Upper lobe of right lung (tissue), 1 donor: ENCODE measurements at regions not wholly inside any gene's neighbourhood (a gene's known extent, or its start where the extent isn't known, plus 50 kb on each side); places are given as distances from the start of the nearest gene placed in this dataset.
"Not testable (repeated sequence)": the region's sequence is repeated elsewhere in the genome, so short reads cannot be mapped to it uniquely, and the experiment has no call there.

ENCODE experiments used
- ATAC-seq: fragments of 200-7000 bp; cut with Tn5 transposase; one replicate; pipeline ENCODE4 v1.9.1; 2020; ENCODE audit warnings: mild to moderate bottlenecking, moderate library complexity
- DNase-seq: peaks from one replicate; pipeline ENCODE4 v3.0.0-alpha.2; 2020
- H3K27ac ChIP-seq: fragments of 200-600 bp; one replicate; pipeline ENCODE4 v1.8.0; 2022
- H3K27me3 ChIP-seq: fragments of 200-600 bp; one replicate; pipeline ENCODE4 v1.8.0; 2022; ENCODE audit warnings: mild to moderate bottlenecking
- H3K36me3 ChIP-seq: fragments of 200-600 bp; one replicate; pipeline ENCODE4 v1.8.0; 2022
- H3K4me1 ChIP-seq: fragments of 200-600 bp; one replicate; pipeline ENCODE4 v1.8.0; 2022
- H3K4me3 ChIP-seq: fragments of 200-600 bp; one replicate; pipeline ENCODE4 v1.8.0; 2022; ENCODE audit warnings: mild to moderate bottlenecking
- H3K9me3 ChIP-seq: fragments of 200-600 bp; one replicate; pipeline ENCODE4 v1.8.0; 2022
- intact Hi-C: fragments of 100-400 bp; cut with DNase I; formaldehyde crosslinking; loops from one replicate; pipeline ENCODE4 v1.11.0; 2022
- TF ChIP-seq, protein P1 (sequence below): fragments of 200-600 bp; IDR thresholded peaks from one replicate; pipeline ENCODE4 v1.8.0; 2022; ENCODE audit warnings: antibody characterized with exemption
- donor health status: DM: no; HTN: yes; CAD: no; lungs with severe emphysema.

DNA sequence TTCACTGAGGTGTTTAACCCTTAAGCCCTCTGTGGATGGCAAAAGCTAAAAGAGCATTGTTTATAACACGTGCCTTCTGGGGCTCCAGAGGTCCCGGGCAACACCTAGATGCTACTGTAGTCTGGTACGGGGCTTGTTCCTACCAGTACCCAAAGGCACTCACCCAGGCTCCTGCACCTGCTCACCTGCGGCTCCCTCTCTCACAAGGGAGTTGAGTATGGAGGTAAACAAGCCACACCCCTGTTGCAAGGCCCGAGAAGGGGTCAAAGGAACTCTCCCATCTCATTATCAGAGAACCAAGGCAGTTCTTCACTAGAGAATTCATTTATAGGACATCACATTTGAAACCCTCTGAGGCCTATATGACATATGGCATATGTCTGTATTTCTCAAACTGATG is 53.4 kb upstream of the IL6ST start:
- H3K4me3 ChIP-seq = no peak overlapping the region
- no peak overlapping the region for H3K27ac ChIP-seq
- no peaks in the 10 kb centered on the region for H3K9me3 ChIP-seq
- TF ChIP-seq, protein P1, sequence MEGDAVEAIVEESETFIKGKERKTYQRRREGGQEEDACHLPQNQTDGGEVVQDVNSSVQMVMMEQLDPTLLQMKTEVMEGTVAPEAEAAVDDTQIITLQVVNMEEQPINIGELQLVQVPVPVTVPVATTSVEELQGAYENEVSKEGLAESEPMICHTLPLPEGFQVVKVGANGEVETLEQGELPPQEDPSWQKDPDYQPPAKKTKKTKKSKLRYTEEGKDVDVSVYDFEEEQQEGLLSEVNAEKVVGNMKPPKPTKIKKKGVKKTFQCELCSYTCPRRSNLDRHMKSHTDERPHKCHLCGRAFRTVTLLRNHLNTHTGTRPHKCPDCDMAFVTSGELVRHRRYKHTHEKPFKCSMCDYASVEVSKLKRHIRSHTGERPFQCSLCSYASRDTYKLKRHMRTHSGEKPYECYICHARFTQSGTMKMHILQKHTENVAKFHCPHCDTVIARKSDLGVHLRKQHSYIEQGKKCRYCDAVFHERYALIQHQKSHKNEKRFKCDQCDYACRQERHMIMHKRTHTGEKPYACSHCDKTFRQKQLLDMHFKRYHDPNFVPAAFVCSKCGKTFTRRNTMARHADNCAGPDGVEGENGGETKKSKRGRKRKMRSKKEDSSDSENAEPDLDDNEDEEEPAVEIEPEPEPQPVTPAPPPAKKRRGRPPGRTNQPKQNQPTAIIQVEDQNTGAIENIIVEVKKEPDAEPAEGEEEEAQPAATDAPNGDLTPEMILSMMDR = no peak
- DNase-seq = no peak
- H3K36me3 ChIP-seq = no peaks in the 10 kb centered on the region
- H3K27me3 ChIP-seq = no peaks in the 10 kb centered on the region
- peaks cover 23% of the 10 kb centered on the region for H3K4me1 ChIP-seq
- intact Hi-C loops = no loop called here
- ATAC-seq = peak; percentile 83

- Histone ChIP-seq H3K36me3 (no peaks in the 10 kb centered on the region), H3K4me1 (peaks cover 23% of the 10 kb centered on the region), H3K9me3 (no peaks in the 10 kb centered on the region), H3K4me3 (no peak overlapping the region), H3K27me3 (no peaks in the 10 kb centered on the region), H3K27ac (no peak overlapping the region)
- intact Hi-C loops = no loop called here
- TF ChIP-seq, protein P1 = no peak
- ATAC-seq (no peak), DNase-seq (no peak)
Measured at GRCh38 chr5:56047448-56047847, 52.7 kb upstream of the IL6ST start.

DNA sequence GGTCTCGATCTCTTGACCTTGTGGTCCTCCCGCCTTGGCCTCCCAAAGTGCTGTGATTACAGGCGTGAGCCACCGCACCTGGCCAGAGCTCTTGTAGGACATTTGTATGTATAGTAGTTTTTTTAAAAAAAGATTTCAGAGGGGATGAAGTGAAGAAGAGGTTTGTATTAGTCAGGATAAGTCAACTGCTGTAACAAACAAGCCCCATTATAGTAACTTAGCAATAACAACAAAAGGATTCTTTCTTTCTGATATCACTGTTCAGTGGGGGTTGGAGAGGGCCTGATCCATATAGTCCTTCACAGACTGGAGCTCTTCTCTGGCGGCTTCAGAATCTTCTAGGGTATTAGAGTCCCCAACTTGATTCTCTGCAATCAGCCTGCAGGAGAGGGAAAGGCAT is 50.7 kb upstream of the IL6ST start:
- ATAC-seq (no peak), DNase-seq (no peak)
- Histone ChIP-seq H3K9me3 (no peaks in the 10 kb centered on the region), H3K36me3 (no peaks in the 10 kb centered on the region), H3K4me3 (no peak overlapping the region), H3K27ac (no peak overlapping the region), H3K4me1 (peaks cover 13% of the 10 kb centered on the region), H3K27me3 (no peaks in the 10 kb centered on the region)
- TF ChIP-seq, protein P1 = no peak
- intact Hi-C loops = no loop called here

- DNase-seq, ATAC-seq, intact Hi-C loops, H3K4me3 ChIP-seq, H3K27me3 ChIP-seq, H3K4me1 ChIP-seq, H3K36me3 ChIP-seq, H3K27ac ChIP-seq, H3K9me3 ChIP-seq: not testable (repeated sequence)
Measured at GRCh38 chr5:56044746-56045428, 50.1 kb upstream of the IL6ST start.
